Activated B cell treated with CpG ODN at 0.5 μM for 24 hours (primary cell): ENCODE measurements at regions not wholly inside any gene's neighbourhood (a gene's known extent, or its start where the extent isn't known, plus 50 kb on each side); places are given as distances from the start of the nearest gene placed in this dataset.

Experiments
- ATAC-seq: fragments of 200-7000 bp; cut with Tn5 transposase; one replicate; pipeline ENCODE4 v1.10.0; 2021; ENCODE audit warnings: low read depth, mild to moderate bottlenecking, moderate library complexity
- CTCF ChIA-PET: fragments of 350-600 bp; sonication (Branson Sonifier 250); formaldehyde crosslinking; loops from one replicate; lab custom pipeline; 2021; ENCODE audit warnings: antibody characterized with exemption; lab: Charles Lee
- POLR2A ChIA-PET: fragments of 350-600 bp; sonication (Branson Sonifier 250); formaldehyde crosslinking; loops from one replicate; lab custom pipeline; 2021; ENCODE audit warnings: antibody characterized with exemption; lab: Charles Lee
- DNase-seq: peaks from one replicate; pipeline ENCODE4 v3.0.0; 2022
- H3K27ac Mint-ChIP-seq: one replicate; pipeline ENCODE4 v1.8.0; 2020; ENCODE audit warnings: mixed read lengths
- H3K27me3 Mint-ChIP-seq: one replicate; pipeline ENCODE4 v1.8.0; 2021; ENCODE audit warnings: mixed read lengths
- H3K36me3 Mint-ChIP-seq: one replicate; pipeline ENCODE4 v1.8.0; 2021; ENCODE audit warnings: low read depth, mixed read lengths
- H3K4me1 Mint-ChIP-seq: one replicate; pipeline ENCODE4 v1.8.0; 2021; ENCODE audit warnings: mixed read lengths
- H3K4me3 Mint-ChIP-seq: one replicate; pipeline ENCODE4 v1.8.0; 2020; ENCODE audit warnings: mild to moderate bottlenecking, mixed read lengths
- H3K9me3 Mint-ChIP-seq: one replicate; pipeline ENCODE4 v1.8.0; 2020; ENCODE audit warnings: mixed read lengths
- intact Hi-C: fragments of 100-400 bp; cut with micrococcal nuclease; formaldehyde crosslinking; loops from one replicate; pipeline ENCODE4 v1.15.1; 2024
- TF ChIP-seq, protein P1 (sequence below): fragments of 200-600 bp; IDR thresholded peaks from one replicate; pipeline ENCODE4 v1.8.0; 2022; ENCODE audit warnings: antibody characterized with exemption, mild to moderate bottlenecking

DNA sequence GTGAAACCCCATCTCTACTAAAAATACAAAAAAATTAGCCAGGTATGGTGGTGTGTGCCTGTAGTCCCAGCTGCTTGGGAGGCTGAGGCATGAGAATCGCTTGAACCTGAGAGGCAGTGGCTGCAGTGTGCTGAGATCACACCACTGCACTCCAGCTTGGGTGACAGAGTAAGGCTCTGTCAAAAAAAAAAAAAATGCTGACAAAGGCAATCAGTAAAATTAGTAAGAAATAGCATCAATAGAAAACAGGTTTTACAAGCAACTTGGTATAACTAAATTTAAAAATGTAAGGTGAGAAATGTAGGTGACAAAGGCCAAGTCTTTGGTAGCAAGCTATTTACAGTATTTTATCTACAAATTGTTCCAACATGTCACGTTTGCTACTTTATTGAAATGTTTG is 421.4 kb upstream of the RGPD4 start:
- H3K4me1 Mint-ChIP-seq = no peaks in the 10 kb centered on the region
- POLR2A ChIA-PET = no interaction called here

DNA sequence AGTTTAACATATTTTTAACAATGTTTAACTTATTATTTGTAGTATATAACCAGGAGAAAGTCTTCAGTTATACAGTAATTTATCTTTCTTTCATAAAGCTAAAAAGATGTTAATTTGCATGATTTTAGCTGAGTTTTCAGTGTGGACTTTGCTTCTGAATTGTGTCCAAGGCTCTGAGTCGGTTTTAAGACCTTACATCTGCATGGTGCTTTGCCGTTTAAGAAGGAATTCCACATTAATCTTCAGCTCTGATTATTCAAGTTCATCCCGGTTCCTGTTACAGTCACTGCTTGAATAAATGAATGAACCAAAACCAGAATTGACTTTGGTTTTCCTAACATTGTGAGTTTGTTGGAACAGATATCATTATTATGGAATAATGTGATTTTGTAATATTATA is 419.7 kb upstream of the RGPD4 start:
- Mint-ChIP-seq H3K27me3 (no peaks in the 10 kb centered on the region), H3K27ac (no peak overlapping the region), H3K4me1 (no peaks in the 10 kb centered on the region), H3K4me3 (no peak overlapping the region), H3K9me3 (peaks cover 2% of the 10 kb centered on the region), H3K36me3 (no peaks in the 10 kb centered on the region)
- ATAC-seq (no peak), DNase-seq (no peak)
- TF ChIP-seq, protein P1, sequence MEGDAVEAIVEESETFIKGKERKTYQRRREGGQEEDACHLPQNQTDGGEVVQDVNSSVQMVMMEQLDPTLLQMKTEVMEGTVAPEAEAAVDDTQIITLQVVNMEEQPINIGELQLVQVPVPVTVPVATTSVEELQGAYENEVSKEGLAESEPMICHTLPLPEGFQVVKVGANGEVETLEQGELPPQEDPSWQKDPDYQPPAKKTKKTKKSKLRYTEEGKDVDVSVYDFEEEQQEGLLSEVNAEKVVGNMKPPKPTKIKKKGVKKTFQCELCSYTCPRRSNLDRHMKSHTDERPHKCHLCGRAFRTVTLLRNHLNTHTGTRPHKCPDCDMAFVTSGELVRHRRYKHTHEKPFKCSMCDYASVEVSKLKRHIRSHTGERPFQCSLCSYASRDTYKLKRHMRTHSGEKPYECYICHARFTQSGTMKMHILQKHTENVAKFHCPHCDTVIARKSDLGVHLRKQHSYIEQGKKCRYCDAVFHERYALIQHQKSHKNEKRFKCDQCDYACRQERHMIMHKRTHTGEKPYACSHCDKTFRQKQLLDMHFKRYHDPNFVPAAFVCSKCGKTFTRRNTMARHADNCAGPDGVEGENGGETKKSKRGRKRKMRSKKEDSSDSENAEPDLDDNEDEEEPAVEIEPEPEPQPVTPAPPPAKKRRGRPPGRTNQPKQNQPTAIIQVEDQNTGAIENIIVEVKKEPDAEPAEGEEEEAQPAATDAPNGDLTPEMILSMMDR = no peak
- ChIA-PET CTCF (no interaction called here), POLR2A (no interaction called here)
- intact Hi-C loops = no loop called here

More for the DNA sequence above, 421.4 kb upstream of the RGPD4 start:
- Mint-ChIP-seq H3K27ac (no peak overlapping the region), H3K36me3 (no peaks in the 10 kb centered on the region), H3K4me3 (no peak overlapping the region), H3K9me3 (peaks cover 2% of the 10 kb centered on the region), H3K27me3 (no peaks in the 10 kb centered on the region)
- intact Hi-C loops = no loop called here
- ATAC-seq (no peak), DNase-seq (no peak)
- CTCF ChIA-PET = no interaction called here
- TF ChIP-seq, protein P1 = no peak

DNA sequence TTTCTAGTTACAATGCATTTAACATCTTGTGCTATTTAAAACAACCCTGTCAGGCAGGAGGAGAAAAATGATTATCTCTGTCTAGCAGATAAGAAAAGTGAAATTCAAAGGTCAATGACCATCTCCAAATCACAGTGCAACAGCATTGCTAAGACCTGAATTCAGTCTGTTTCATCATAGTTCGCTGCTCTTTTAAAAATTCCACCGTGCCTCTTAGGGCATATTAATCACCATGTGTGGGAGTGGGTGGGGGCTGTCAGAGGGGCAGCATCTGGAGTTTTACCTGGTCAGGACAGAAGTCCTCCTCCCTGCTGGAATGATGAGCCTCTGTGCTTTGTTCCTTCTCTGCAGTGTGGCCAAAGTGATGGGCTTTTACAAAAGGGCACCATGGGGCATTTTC is 418.7 kb upstream of the RGPD4 start:
- DNase-seq = no peak
- POLR2A ChIA-PET = no interaction called here
- no peaks in the 10 kb centered on the region for H3K27me3 Mint-ChIP-seq
- no peak overlapping the region for H3K4me3 Mint-ChIP-seq
- no peak overlapping the region for H3K27ac Mint-ChIP-seq
- no peaks in the 10 kb centered on the region for H3K4me1 Mint-ChIP-seq
- intact Hi-C loops = no loop called here
- TF ChIP-seq, protein P1 = no peak
- ATAC-seq = no peak
- CTCF ChIA-PET = no interaction called here
- peaks cover 2% of the 10 kb centered on the region for H3K9me3 Mint-ChIP-seq
- no peaks in the 10 kb centered on the region for H3K36me3 Mint-ChIP-seq

DNA sequence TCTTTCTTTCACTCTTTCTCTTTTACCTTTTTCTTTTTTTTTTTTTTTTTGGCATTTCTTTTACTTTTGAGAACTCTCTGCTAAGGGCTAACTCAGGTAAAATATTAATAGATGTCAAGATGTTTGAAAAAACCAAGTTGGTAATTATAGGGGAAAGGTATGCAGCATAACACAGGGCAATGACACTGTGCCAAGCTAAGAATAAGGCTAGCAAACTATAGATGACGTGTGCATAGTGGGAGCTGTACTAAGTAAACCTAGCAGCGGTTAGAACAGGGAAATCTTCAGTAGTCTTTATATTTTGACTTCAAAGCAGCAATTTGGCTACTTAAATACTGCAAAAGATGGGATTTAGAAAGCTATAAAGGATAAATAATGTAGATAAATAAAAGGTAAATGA is 415.4 kb upstream of the RGPD4 start:
- H3K27ac Mint-ChIP-seq = no peak overlapping the region
- ChIA-PET POLR2A (no interaction called here), CTCF (no interaction called here)
- H3K4me1 Mint-ChIP-seq = no peaks in the 10 kb centered on the region
- H3K9me3 Mint-ChIP-seq = no peaks in the 10 kb centered on the region
- ATAC-seq (no peak), DNase-seq (no peak)
- intact Hi-C loops = no loop called here
- TF ChIP-seq, protein P1 = no peak
- H3K36me3 Mint-ChIP-seq = no peaks in the 10 kb centered on the region
- no peak overlapping the region for H3K4me3 Mint-ChIP-seq
- H3K27me3 Mint-ChIP-seq = no peaks in the 10 kb centered on the region

DNA sequence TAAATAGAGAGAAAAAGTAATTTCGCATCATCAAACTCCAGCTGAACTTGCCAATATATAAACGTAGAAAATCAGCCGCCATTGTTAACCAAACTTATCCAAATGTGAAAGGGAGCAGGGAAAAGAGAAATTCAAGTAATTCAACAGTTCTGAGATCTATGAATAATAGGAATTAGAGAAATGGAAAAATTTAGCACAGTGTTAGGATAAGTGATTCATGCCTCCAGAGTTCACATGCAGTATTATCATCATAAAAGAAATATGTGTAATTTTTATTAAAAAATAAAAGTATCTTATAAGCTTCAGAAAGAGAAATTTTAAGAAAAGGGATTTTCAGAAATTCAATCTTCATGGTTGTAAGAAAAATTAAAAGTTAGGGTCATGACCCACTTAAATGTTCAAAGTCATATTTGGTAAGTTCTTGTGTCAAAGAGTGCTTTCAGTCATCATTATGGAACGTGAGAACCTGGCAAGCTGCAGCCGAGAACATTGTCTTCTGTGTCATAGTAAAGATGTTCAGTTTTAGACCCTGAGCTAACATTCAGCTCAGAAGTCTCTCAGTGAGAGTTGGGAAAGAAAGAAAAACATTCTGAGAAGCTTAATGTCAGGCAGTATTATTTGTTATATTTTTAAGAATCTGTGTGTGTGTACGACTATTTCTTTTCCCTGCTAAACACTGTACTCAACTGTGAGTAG is 414.3 kb upstream of the RGPD4 start:
- Mint-ChIP-seq H3K27me3 (no peaks in the 10 kb centered on the region), H3K4me3 (no peak overlapping the region), H3K27ac (no peak overlapping the region), H3K36me3 (no peaks in the 10 kb centered on the region), H3K4me1 (no peaks in the 10 kb centered on the region), H3K9me3 (no peaks in the 10 kb centered on the region)
- ChIA-PET CTCF (no interaction called here), POLR2A (no interaction called here)
- DNase-seq = no peak
- intact Hi-C loops = no loop called here
- no peak for ATAC-seq
- TF ChIP-seq, protein P1 = no peak
